KMS-11 (cell line): ENCODE measurements at regions not wholly inside any gene's neighbourhood (a gene's known extent, or its start where the extent isn't known, plus 50 kb on each side); places are given as distances from the start of the nearest gene placed in this dataset.
"Not testable (repeated sequence)": the region's sequence is repeated elsewhere in the genome, so short reads cannot be mapped to it uniquely, and the experiment has no call there.

Experiments
- H2AFZ ChIP-seq: fragments of 200-600 bp; sonication (generic); 2 replicates; pipeline ENCODE4 v1.6.1; 2016; ENCODE audit warnings: antibody characterized with exemption, mixed run types, low read depth
- H3K27ac ChIP-seq: fragments of 200-600 bp; sonication (generic); 2 replicates; pipeline ENCODE4 v1.6.1; 2016; ENCODE audit warnings: mild to moderate bottlenecking, mixed run types
- H3K27me3 ChIP-seq: fragments of 200-600 bp; sonication (generic); 2 replicates; pipeline ENCODE4 v1.6.1; 2017; ENCODE audit warnings: mild to moderate bottlenecking, low read depth, mixed run types, moderate library complexity; ENCODE audit not compliant: insufficient read depth
- H3K36me3 ChIP-seq: fragments of 200-600 bp; sonication (generic); 2 replicates; pipeline ENCODE4 v1.6.1; 2017; ENCODE audit warnings: mild to moderate bottlenecking, mixed run types; ENCODE audit not compliant: insufficient read depth
- H3K4me1 ChIP-seq: fragments of 200-600 bp; sonication (generic); 2 replicates; pipeline ENCODE4 v1.6.1; 2016; ENCODE audit warnings: mild to moderate bottlenecking, low read depth, mixed run types; ENCODE audit not compliant: poor library complexity, severe bottlenecking
- H3K4me2 ChIP-seq: fragments of 200-600 bp; sonication (generic); 2 replicates; pipeline ENCODE4 v1.7.0; 2016; ENCODE audit warnings: mild to moderate bottlenecking, mixed run types
- H3K4me3 ChIP-seq: fragments of 200-600 bp; sonication (generic); IDR thresholded peaks from 2 replicates; pipeline ENCODE4 v1.6.1; 2017; ENCODE audit warnings: low read depth, low read length, mixed read lengths; ENCODE audit not compliant: insufficient read depth
- H3K79me2 ChIP-seq: fragments of 200-600 bp; sonication (generic); 2 replicates; pipeline ENCODE4 v1.6.1; 2016; ENCODE audit warnings: low read depth, mixed run types; ENCODE audit not compliant: insufficient read depth
- H3K9ac ChIP-seq: fragments of 200-600 bp; sonication (generic); 2 replicates; pipeline ENCODE4 v1.6.1; 2016; ENCODE audit warnings: mild to moderate bottlenecking, mixed run types
- H4K20me1 ChIP-seq: fragments of 200-600 bp; sonication (generic); 2 replicates; pipeline ENCODE4 v1.6.1; 2016; ENCODE audit warnings: mild to moderate bottlenecking, mixed run types; ENCODE audit not compliant: insufficient read depth
- CTCF ChIP-seq: fragments of 200-600 bp; sonication (generic); conservative IDR thresholded peaks from 2 replicates; pipeline ENCODE4 v1.6.1; 2017; ENCODE audit warnings: low read depth, mild to moderate bottlenecking, antibody characterized with exemption, low read length, moderate library complexity, mixed read lengths

- H2AFZ ChIP-seq = no peak overlapping the region
- no peaks in the 10 kb centered on the region for H4K20me1 ChIP-seq
- H3K36me3 ChIP-seq = no peaks in the 10 kb centered on the region
- H3K27me3 ChIP-seq = no peaks in the 10 kb centered on the region
- H3K27ac ChIP-seq = no peak overlapping the region
- H3K9ac ChIP-seq = no peak overlapping the region
- no peak overlapping the region for H3K4me2 ChIP-seq
- no peaks in the 10 kb centered on the region for H3K4me1 ChIP-seq
- TF ChIP-seq CTCF = no peak
- H3K79me2 ChIP-seq = no peaks in the 10 kb centered on the region
- H3K4me3 ChIP-seq = no peak overlapping the region
These were observed 266.1 kb downstream of the SV2B start for GRCh38 chr15:91366111-91366510.

- no peaks in the 10 kb centered on the region for H3K4me1 ChIP-seq
- H4K20me1 ChIP-seq = no peaks in the 10 kb centered on the region
- no peak for TF ChIP-seq CTCF
- no peak overlapping the region for H2AFZ ChIP-seq
- no peak overlapping the region for H3K9ac ChIP-seq
- no peak overlapping the region for H3K27ac ChIP-seq
- H3K79me2 ChIP-seq = no peaks in the 10 kb centered on the region
- no peak overlapping the region for H3K4me3 ChIP-seq
- no peak overlapping the region for H3K4me2 ChIP-seq
- no peaks in the 10 kb centered on the region for H3K36me3 ChIP-seq
- H3K27me3 ChIP-seq = no peaks in the 10 kb centered on the region
These were observed 268.6 kb downstream of the SV2B start for GRCh38 chr15:91368611-91369010.

- no peak overlapping the region for H2AFZ ChIP-seq
- H3K4me3 ChIP-seq = no peak overlapping the region
- H3K9ac ChIP-seq = no peak overlapping the region
- H3K27ac ChIP-seq = no peak overlapping the region
- no peak overlapping the region for H3K4me2 ChIP-seq
- no peaks in the 10 kb centered on the region for H3K36me3 ChIP-seq
- TF ChIP-seq CTCF = no peak
- H3K79me2 ChIP-seq = no peaks in the 10 kb centered on the region
- H3K4me1 ChIP-seq = no peaks in the 10 kb centered on the region
- no peaks in the 10 kb centered on the region for H4K20me1 ChIP-seq
- no peaks in the 10 kb centered on the region for H3K27me3 ChIP-seq
These were observed 269.8 kb downstream of the SV2B start for GRCh38 chr15:91369823-91370222.

GRCh38 chr15:91371345-91371744, 271.3 kb downstream of the SV2B start:
- not testable (repeated sequence) for H3K27me3 ChIP-seq, H3K9ac ChIP-seq, H3K27ac ChIP-seq, H3K4me3 ChIP-seq, H3K4me1 ChIP-seq, H3K79me2 ChIP-seq, H3K36me3 ChIP-seq, H3K4me2 ChIP-seq, H4K20me1 ChIP-seq, H2AFZ ChIP-seq

- Histone ChIP-seq H3K27ac (no peak overlapping the region), H3K27me3 (no peaks in the 10 kb centered on the region), H2AFZ (no peak overlapping the region), H3K79me2 (no peaks in the 10 kb centered on the region), H3K36me3 (no peaks in the 10 kb centered on the region), H3K4me1 (no peaks in the 10 kb centered on the region), H3K4me2 (no peak overlapping the region), H4K20me1 (no peaks in the 10 kb centered on the region), H3K4me3 (no peak overlapping the region), H3K9ac (no peak overlapping the region)
- TF ChIP-seq CTCF = no peak
These were observed 274.3 kb downstream of the SV2B start for GRCh38 chr15:91374336-91374735.
